OCI-M1 (cell line): ENCODE measurements at regions not wholly inside any gene's neighbourhood (a gene's known extent, or its start where the extent isn't known, plus 50 kb on each side); places are given as distances from the start of the nearest gene placed in this dataset.

Experiments
- DNase-seq: peaks from one replicate; lab custom pipeline; 2025; lab: John Stamatoyannopoulos, UW

GRCh38 chr7:115707258-115708012 is 323.1 kb downstream of the TFEC start:
- peak; percentile 86 for DNase-seq

- DNase-seq, result no peak
Observed at GRCh38 chr7:115704884-115705283, 325.7 kb downstream of the TFEC start.

- no peak for DNase-seq
Observed at GRCh38 chr7:115701141-115701540, 329.4 kb downstream of the TFEC start.

- no peak for DNase-seq
Observed at GRCh38 chr7:115694424-115694823, 336.1 kb downstream of the TFEC start.

GRCh38 chr7:115693779-115694178 is 336.8 kb downstream of the TFEC start:
- DNase-seq, result no peak

GRCh38 chr7:115689941-115690340 is 340.6 kb downstream of the TFEC start:
- DNase-seq, result no peak

- DNase-seq, result no peak
Observed at GRCh38 chr7:115683093-115683492, 347.5 kb downstream of the TFEC start.

- DNase-seq, result no peak
Observed at GRCh38 chr7:115682507-115682906, 348.1 kb downstream of the TFEC start.

- DNase-seq, result no peak
Observed at GRCh38 chr7:115680921-115681320, 349.6 kb downstream of the TFEC start.

- DNase-seq, result peak; percentile 71
Observed at GRCh38 chr7:115679976-115680375, 350.6 kb downstream of the TFEC start.

GRCh38 chr7:115679423-115679822 is 351.1 kb downstream of the TFEC start:
- DNase-seq, result no peak

- no peak for DNase-seq
Observed at GRCh38 chr7:115678086-115678982, 352.2 kb downstream of the TFEC start.

GRCh38 chr7:115676707-115677106 is 353.9 kb downstream of the TFEC start:
- DNase-seq, result no peak

GRCh38 chr7:115676080-115676479 is 354.5 kb downstream of the TFEC start:
- peak; percentile 46 for DNase-seq

GRCh38 chr7:115674467-115675024 is 356.0 kb downstream of the TFEC start:
- DNase-seq, result no peak

GRCh38 chr7:115672024-115672423 is 358.5 kb downstream of the TFEC start:
- no peak for DNase-seq

GRCh38 chr7:115662676-115663075 is 367.9 kb downstream of the TFEC start:
- no peak for DNase-seq

- no peak for DNase-seq
Observed at GRCh38 chr7:115662120-115662519, 368.4 kb downstream of the TFEC start.

GRCh38 chr7:115658223-115658622 is 372.3 kb downstream of the TFEC start:
- no peak for DNase-seq

GRCh38 chr7:115654384-115655214 is 376.0 kb downstream of the TFEC start:
- no peak for DNase-seq

GRCh38 chr7:115649429-115649828 is 381.1 kb downstream of the TFEC start:
- no peak for DNase-seq

- no peak for DNase-seq
Observed at GRCh38 chr7:115647712-115648111, 382.9 kb downstream of the TFEC start.
